Ovary (tissue), 3 donors: ENCODE measurements at regions not wholly inside any gene's neighbourhood (a gene's known extent, or its start where the extent isn't known, plus 50 kb on each side); places are given as distances from the start of the nearest gene placed in this dataset.

ENCODE experiments used
- EP300 ChIP-seq: sonication (generic); formaldehyde crosslinking; IDR thresholded peaks from one replicate; pipeline ENCODE4 v1.6.1; 2017; ENCODE audit warnings: antibody characterized with exemption
- POLR2A ChIP-seq: fragments of 450-650 bp; IDR thresholded peaks from one replicate; pipeline ENCODE4 v1.6.1; 2017; ENCODE audit warnings: antibody characterized with exemption, mild to moderate bottlenecking, moderate library complexity
- TF ChIP-seq, protein P1 (sequence below), 3 donors: fragments of 450-650 bp in 2 of 3; fragments of 200-600 bp in 1 of 3; IDR thresholded peaks; one replicate each; pipeline versions ENCODE4 v1.5.1 to v1.8.0; 2016 to 2022; ENCODE audit warnings: antibody characterized with exemption in 3 of 3, mild to moderate bottlenecking in 1 of 3
- donor health status: DM: no; HTN: no; CAD: no.

DNA sequence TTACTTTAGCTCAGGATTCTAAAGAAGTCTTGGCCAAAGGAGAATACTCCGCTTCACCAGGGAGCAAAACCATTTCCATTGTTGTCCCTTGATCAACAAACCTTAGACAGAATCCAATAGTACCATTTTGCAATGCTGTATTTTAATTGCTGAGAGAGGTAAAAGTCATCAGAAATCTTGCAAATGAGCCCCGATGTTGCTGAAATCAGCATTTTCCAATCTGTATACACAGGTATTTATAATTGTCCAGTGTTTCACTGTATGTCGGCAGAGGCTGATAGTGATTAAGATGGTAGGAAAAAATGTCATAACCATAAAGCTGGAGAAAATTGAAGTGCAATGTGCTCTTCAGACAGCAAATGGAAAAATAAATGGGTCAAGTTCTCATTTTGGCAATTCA lies 170.0 kb upstream of the ARL4C start:
- TF ChIP-seq, protein P1, sequence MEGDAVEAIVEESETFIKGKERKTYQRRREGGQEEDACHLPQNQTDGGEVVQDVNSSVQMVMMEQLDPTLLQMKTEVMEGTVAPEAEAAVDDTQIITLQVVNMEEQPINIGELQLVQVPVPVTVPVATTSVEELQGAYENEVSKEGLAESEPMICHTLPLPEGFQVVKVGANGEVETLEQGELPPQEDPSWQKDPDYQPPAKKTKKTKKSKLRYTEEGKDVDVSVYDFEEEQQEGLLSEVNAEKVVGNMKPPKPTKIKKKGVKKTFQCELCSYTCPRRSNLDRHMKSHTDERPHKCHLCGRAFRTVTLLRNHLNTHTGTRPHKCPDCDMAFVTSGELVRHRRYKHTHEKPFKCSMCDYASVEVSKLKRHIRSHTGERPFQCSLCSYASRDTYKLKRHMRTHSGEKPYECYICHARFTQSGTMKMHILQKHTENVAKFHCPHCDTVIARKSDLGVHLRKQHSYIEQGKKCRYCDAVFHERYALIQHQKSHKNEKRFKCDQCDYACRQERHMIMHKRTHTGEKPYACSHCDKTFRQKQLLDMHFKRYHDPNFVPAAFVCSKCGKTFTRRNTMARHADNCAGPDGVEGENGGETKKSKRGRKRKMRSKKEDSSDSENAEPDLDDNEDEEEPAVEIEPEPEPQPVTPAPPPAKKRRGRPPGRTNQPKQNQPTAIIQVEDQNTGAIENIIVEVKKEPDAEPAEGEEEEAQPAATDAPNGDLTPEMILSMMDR (IDR thresholded peaks at IDR 0.05): no peak
- TF ChIP-seq POLR2A (no peak), EP300 (no peak)
